Caco-2 (cell line): ENCODE measurements at regions not wholly inside any gene's neighbourhood (a gene's known extent, or its start where the extent isn't known, plus 50 kb on each side); places are given as distances from the start of the nearest gene placed in this dataset.

Experiments used
- BruUV-seq: library from RNA; stranded (reverse); fragments of 400-500 nt; replicated peaks from 2 replicates; lab custom pipeline; 2021; lab: Mats Ljungman, UMichigan
- CTCF ChIA-PET: fragments of 300-600 bp; sonication (Branson Sonifier 250); formaldehyde crosslinking; loops from one replicate; lab custom pipeline; 2022; ENCODE audit warnings: antibody characterized with exemption; lab: Charles Lee
- POLR2A ChIA-PET: fragments of 300-600 bp; sonication (Branson Sonifier 250); formaldehyde crosslinking; loops from one replicate; lab custom pipeline; 2022; ENCODE audit warnings: antibody characterized with exemption; lab: Charles Lee
- DNase-seq, 2 experiments: peaks; one replicate each; pipeline versions ENCODE4 v3.0.0 to v3.0.0-alpha.2; 2020 to 2022
- H3K27me3 ChIP-seq: replicated peaks from 2 replicates; pipeline ENCODE4 v1.6.0; 2011; ENCODE audit warnings: low read length; ENCODE audit not compliant: control insufficient read depth, insufficient read depth
- H3K36me3 ChIP-seq: 2 replicates; pipeline ENCODE4 v1.5.1; 2011; ENCODE audit warnings: low read length; ENCODE audit not compliant: control insufficient read depth, insufficient read depth
- H3K4me1 ChIP-seq: fragments of 250-450 bp; sonication (Bioruptor Pico); 2 replicates; pipeline ENCODE4 v1.5.1; 2020; ENCODE audit warnings: mild to moderate bottlenecking
- H3K4me3 ChIP-seq: 2 replicates; pipeline ENCODE4 v1.5.1; 2011; ENCODE audit warnings: low read depth, mild to moderate bottlenecking, control low read depth, low read length
- H3K9me3 ChIP-seq: fragments of 250-450 bp; sonication (Bioruptor Pico); 2 replicates; pipeline ENCODE4 v1.5.1; 2020; ENCODE audit warnings: mild to moderate bottlenecking, moderate library complexity
- H3K27ac Mint-ChIP-seq: one replicate; pipeline ENCODE4 v1.8.0; 2022; ENCODE audit warnings: mixed read lengths; ENCODE audit not compliant: unreplicated experiment
- H3K27me3 Mint-ChIP-seq: one replicate; pipeline ENCODE4 v1.8.0; 2022; ENCODE audit warnings: mixed read lengths; ENCODE audit not compliant: insufficient read depth, unreplicated experiment
- H3K36me3 Mint-ChIP-seq: one replicate; pipeline ENCODE4 v1.8.0; 2022; ENCODE audit warnings: mild to moderate bottlenecking, mixed read lengths; ENCODE audit not compliant: insufficient read depth, unreplicated experiment
- H3K4me1 Mint-ChIP-seq: one replicate; pipeline ENCODE4 v1.8.0; 2022; ENCODE audit warnings: low read depth, mixed read lengths; ENCODE audit not compliant: unreplicated experiment
- H3K4me3 Mint-ChIP-seq: one replicate; pipeline ENCODE4 v1.8.0; 2022; ENCODE audit warnings: mild to moderate bottlenecking, moderate library complexity, mixed read lengths; ENCODE audit not compliant: unreplicated experiment
- H3K9me3 Mint-ChIP-seq: one replicate; pipeline ENCODE4 v1.8.0; 2022; ENCODE audit warnings: mixed read lengths; ENCODE audit not compliant: unreplicated experiment
- intact Hi-C: fragments of 100-400 bp; cut with micrococcal nuclease; formaldehyde crosslinking; loops from one replicate; pipeline ENCODE4 v1.10.0; 2022; ENCODE audit not compliant: unreplicated experiment
- TF ChIP-seq, protein P1 (sequence below), 2 experiments: fragments of 200-600 bp in 1 of 2; IDR thresholded peaks; 1 replicate in 1 of 2; 2 replicates in 1 of 2; pipeline versions ENCODE4 v1.5.1 to v1.8.0; 2011 to 2022; ENCODE audit warnings: antibody characterized with exemption in 1 of 2, control low read depth in 1 of 2, inconsistent platforms in 1 of 2, low read depth in 1 of 2, low read length in 1 of 2, mild to moderate bottlenecking in 1 of 2, moderate library complexity in 1 of 2; ENCODE audit not compliant: insufficient read depth in 1 of 2, severe bottlenecking in 1 of 2, unreplicated experiment in 1 of 2

DNA sequence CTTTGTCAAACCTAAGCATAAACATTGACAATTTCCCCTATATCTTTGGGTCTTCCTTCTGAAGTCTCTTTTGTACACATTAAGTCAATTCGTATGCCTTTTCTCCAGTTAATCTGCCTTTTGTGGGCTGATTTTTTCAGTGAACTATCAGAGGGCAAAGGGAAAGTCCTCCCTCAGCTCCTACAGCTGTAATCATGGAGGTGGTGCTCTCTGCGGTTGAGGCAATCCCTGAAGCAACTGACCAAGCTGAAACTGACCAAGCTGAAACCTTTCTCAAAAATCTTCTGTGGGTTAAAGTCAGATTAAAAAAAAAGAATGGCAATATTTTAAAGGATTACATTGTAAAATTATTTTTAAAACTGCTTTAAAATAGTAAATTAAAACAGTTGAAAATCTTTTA lies 105.8 kb upstream of the DNAJC10 start:
- BruUV-seq: no TSS peak
- H3K27me3 Mint-ChIP-seq: no peaks in the 10 kb centered on the region

DNA sequence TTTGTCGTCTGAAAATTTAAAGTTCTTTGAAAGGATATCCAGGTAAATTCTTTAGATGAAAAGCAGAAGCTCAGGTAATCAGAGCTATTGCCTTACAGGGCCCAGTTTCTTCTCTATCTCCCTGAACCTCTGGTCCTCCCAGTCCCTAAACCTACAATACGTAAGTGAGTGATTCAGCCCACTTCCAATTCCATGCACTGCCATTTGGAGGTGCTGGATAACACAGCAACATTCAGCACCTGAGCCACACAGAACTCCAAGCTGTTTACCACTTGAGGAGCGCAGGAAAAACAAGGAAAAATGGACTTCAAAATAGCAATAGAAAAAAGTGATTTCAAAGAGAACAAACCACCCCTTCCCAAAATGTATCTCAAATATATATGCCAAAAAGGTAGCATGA lies 105.0 kb upstream of the DNAJC10 start:
- ChIA-PET CTCF (interaction anchor here (2.2 kb wide), 1 partner anchor 38 kb away, joined by 12 read pairs; no protein-coding TSS in a partner anchor), POLR2A (no interaction called here)
- Histone ChIP-seq H3K36me3 (no peaks in the 10 kb centered on the region), H3K4me3 (no peak overlapping the region), H3K4me1 (no peaks in the 10 kb centered on the region), H3K27me3 (no peaks in the 10 kb centered on the region), H3K9me3 (no peaks in the 10 kb centered on the region)
- TF ChIP-seq, protein P1, sequence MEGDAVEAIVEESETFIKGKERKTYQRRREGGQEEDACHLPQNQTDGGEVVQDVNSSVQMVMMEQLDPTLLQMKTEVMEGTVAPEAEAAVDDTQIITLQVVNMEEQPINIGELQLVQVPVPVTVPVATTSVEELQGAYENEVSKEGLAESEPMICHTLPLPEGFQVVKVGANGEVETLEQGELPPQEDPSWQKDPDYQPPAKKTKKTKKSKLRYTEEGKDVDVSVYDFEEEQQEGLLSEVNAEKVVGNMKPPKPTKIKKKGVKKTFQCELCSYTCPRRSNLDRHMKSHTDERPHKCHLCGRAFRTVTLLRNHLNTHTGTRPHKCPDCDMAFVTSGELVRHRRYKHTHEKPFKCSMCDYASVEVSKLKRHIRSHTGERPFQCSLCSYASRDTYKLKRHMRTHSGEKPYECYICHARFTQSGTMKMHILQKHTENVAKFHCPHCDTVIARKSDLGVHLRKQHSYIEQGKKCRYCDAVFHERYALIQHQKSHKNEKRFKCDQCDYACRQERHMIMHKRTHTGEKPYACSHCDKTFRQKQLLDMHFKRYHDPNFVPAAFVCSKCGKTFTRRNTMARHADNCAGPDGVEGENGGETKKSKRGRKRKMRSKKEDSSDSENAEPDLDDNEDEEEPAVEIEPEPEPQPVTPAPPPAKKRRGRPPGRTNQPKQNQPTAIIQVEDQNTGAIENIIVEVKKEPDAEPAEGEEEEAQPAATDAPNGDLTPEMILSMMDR (IDR thresholded peaks at IDR 0.05; ENCODE audit: insufficient read depth in 1 of 2, low read depth in 1 of 2, low read length in 1 of 2, severe bottlenecking in 1 of 2, unreplicated experiment in 1 of 2): no peak
- Mint-ChIP-seq H3K36me3 (no peaks in the 10 kb centered on the region), H3K27ac (no peak overlapping the region), H3K9me3 (no peaks in the 10 kb centered on the region), H3K4me3 (no peak overlapping the region), H3K27me3 (no peaks in the 10 kb centered on the region), H3K4me1 (no peaks in the 10 kb centered on the region)
- intact Hi-C loops: loop anchor here (2.0 kb wide), 1 partner anchor 38 kb away; no protein-coding TSS in a partner anchor
- no peak for DNase-seq
- BruUV-seq: no TSS peak

More for the DNA sequence above, 105.8 kb upstream of the DNAJC10 start:
- no peak for DNase-seq
- no peaks in the 10 kb centered on the region for H3K9me3 Mint-ChIP-seq
- CTCF ChIA-PET: interaction anchor here (2.2 kb wide), 1 partner anchor 39 kb away, joined by 12 read pairs; no protein-coding TSS in a partner anchor
- TF ChIP-seq, protein P1 (IDR thresholded peaks at IDR 0.05; ENCODE audit: insufficient read depth in 1 of 2, low read depth in 1 of 2, low read length in 1 of 2, severe bottlenecking in 1 of 2, unreplicated experiment in 1 of 2): no peak
- no peaks in the 10 kb centered on the region for H3K36me3 Mint-ChIP-seq
- no peak overlapping the region for H3K4me3 ChIP-seq
- no peaks in the 10 kb centered on the region for H3K4me1 Mint-ChIP-seq
- intact Hi-C loops: loop anchor here (2.0 kb wide), 1 partner anchor 39 kb away; no protein-coding TSS in a partner anchor
- H3K36me3 ChIP-seq: no peaks in the 10 kb centered on the region
- no peaks in the 10 kb centered on the region for H3K9me3 ChIP-seq
- H3K27ac Mint-ChIP-seq: no peak overlapping the region
- POLR2A ChIA-PET: no interaction called here
- no peaks in the 10 kb centered on the region for H3K27me3 ChIP-seq
- H3K4me3 Mint-ChIP-seq: no peak overlapping the region
- H3K4me1 ChIP-seq: no peaks in the 10 kb centered on the region

DNA sequence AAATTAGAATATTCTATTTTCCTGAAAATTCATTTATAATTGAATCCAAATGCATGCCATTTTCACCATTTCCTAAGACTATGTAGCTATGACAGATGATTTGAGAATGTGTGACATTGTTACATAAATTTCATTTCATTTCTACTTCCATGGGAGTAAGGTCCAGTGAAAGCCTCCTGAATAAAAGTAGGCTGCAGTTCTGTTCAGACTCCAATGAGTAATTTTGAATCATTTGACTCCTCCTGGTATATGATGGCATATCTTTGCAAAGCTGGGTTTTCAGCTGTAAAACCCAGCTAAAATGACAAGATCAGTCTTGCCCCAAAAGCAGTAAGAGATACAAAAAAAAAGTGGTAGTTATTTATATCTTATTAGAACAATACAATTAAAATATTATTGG lies 101.0 kb upstream of the DNAJC10 start:
- intact Hi-C loops: no loop called here
- no peak for DNase-seq
- ChIA-PET POLR2A (no interaction called here), CTCF (no interaction called here)
- H3K4me3 ChIP-seq: no peak overlapping the region
- BruUV-seq: no TSS peak
- peaks cover 15% of the 10 kb centered on the region for H3K4me1 Mint-ChIP-seq
- no peak overlapping the region for H3K27ac Mint-ChIP-seq
- no peak overlapping the region for H3K4me3 Mint-ChIP-seq
- TF ChIP-seq, protein P1 (IDR thresholded peaks at IDR 0.05; ENCODE audit: insufficient read depth in 1 of 2, low read depth in 1 of 2, low read length in 1 of 2, severe bottlenecking in 1 of 2, unreplicated experiment in 1 of 2): no peak
- H3K27me3 Mint-ChIP-seq: no peaks in the 10 kb centered on the region
- no peaks in the 10 kb centered on the region for H3K36me3 Mint-ChIP-seq
- peaks cover 20% of the 10 kb centered on the region for H3K4me1 ChIP-seq
- H3K27me3 ChIP-seq: no peaks in the 10 kb centered on the region; the same call in 1 of the 2 replicates
- H3K9me3 Mint-ChIP-seq: no peaks in the 10 kb centered on the region
- H3K9me3 ChIP-seq: no peaks in the 10 kb centered on the region
- no peaks in the 10 kb centered on the region for H3K36me3 ChIP-seq
